Liver (tissue), 8 donors: ENCODE measurements at regions not wholly inside any gene's neighbourhood (a gene's known extent, or its start where the extent isn't known, plus 50 kb on each side); places are given as distances from the start of the nearest gene placed in this dataset.

Experiments
- DNase-seq: peaks from one replicate; pipeline ENCODE4 v3.0.0-alpha.2; 2017; ENCODE audit warnings: low spot score
- H3K27ac ChIP-seq, 2 donors: one replicate each; pipeline ENCODE4 v1.7.0; 2013; ENCODE audit warnings: inconsistent platforms in 2 of 2, low read length in 2 of 2, control low read depth in 1 of 2, low read depth in 1 of 2, mild to moderate bottlenecking in 1 of 2
- H3K27me3 ChIP-seq, 4 donors: one replicate each; pipeline versions ENCODE4 v1.6.1 to v1.7.0; 2013; ENCODE audit warnings: low read length in 3 of 4, inconsistent platforms in 1 of 4, mild to moderate bottlenecking in 1 of 4, moderate library complexity in 1 of 4; ENCODE audit not compliant: control insufficient read depth in 4 of 4, insufficient read depth in 4 of 4
- H3K36me3 ChIP-seq, 4 donors: one replicate each; pipeline versions ENCODE4 v1.6.1 to v1.7.0; 2013; ENCODE audit warnings: low read length in 3 of 4, mild to moderate bottlenecking in 3 of 4, low read depth in 1 of 4, moderate library complexity in 1 of 4; ENCODE audit not compliant: control insufficient read depth in 4 of 4, insufficient read depth in 3 of 4
- H3K4me1 ChIP-seq, 4 donors: one replicate each; pipeline versions ENCODE4 v1.6.1 to v1.7.0; 2013; ENCODE audit warnings: low read length in 3 of 4, mild to moderate bottlenecking in 3 of 4, moderate library complexity in 1 of 4; ENCODE audit not compliant: control insufficient read depth in 4 of 4, insufficient read depth in 4 of 4
- H3K4me3 ChIP-seq, 3 donors: one replicate each; pipeline versions ENCODE4 v1.6.1 to v1.7.0; 2013; ENCODE audit warnings: low read length in 3 of 3, control low read depth in 1 of 3, low read depth in 1 of 3, mild to moderate bottlenecking in 1 of 3
- H3K9ac ChIP-seq, 2 donors: one replicate each; pipeline ENCODE4 v1.7.0; 2013; ENCODE audit warnings: low read length in 2 of 2, mild to moderate bottlenecking in 2 of 2, moderate library complexity in 2 of 2, control low read depth in 1 of 2, low read depth in 1 of 2
- H3K9me3 ChIP-seq, 4 donors: one replicate each; pipeline versions ENCODE4 v1.6.1 to v1.7.0; 2013; ENCODE audit warnings: low read length in 3 of 4; ENCODE audit not compliant: control insufficient read depth in 4 of 4
- CTCF ChIP-seq: fragments of 150-350 bp; IDR thresholded peaks from 2 replicates; pipeline ENCODE4 v1.5.1; 2017; ENCODE audit warnings: improper control_type of control experiment, low read depth, low read length; ENCODE audit not compliant: missing input control
- EGR1 ChIP-seq, 2 donors: IDR thresholded peaks; 2 replicates each; pipeline ENCODE4 v1.6.1; 2016 to 2018; ENCODE audit warnings: antibody characterized with exemption in 2 of 2, low read depth in 2 of 2
- FOXA1 ChIP-seq: IDR thresholded peaks from 2 replicates; pipeline ENCODE4 v1.6.1; 2016; ENCODE audit warnings: antibody characterized with exemption
- FOXA2 ChIP-seq: IDR thresholded peaks from 2 replicates; pipeline ENCODE4 v1.6.1; 2016; ENCODE audit warnings: antibody characterized with exemption
- GABPA ChIP-seq, 2 donors: IDR thresholded peaks in 1 of 2; conservative IDR thresholded peaks in 1 of 2; 2 replicates each; pipeline ENCODE4 v1.6.1; 2016; ENCODE audit warnings: antibody characterized with exemption in 2 of 2, mild to moderate bottlenecking in 1 of 2, moderate library complexity in 1 of 2
- HNF4A ChIP-seq, 2 donors: conservative IDR thresholded peaks; 2 replicates each; pipeline ENCODE4 v1.6.1; 2016; ENCODE audit warnings: antibody characterized with exemption in 2 of 2, mild to moderate bottlenecking in 2 of 2
- HNF4G ChIP-seq: IDR thresholded peaks from 2 replicates; pipeline ENCODE4 v1.6.1; 2016; ENCODE audit warnings: antibody characterized with exemption
- JUND ChIP-seq, 2 donors: IDR thresholded peaks; 2 replicates each; pipeline ENCODE4 v1.6.1; 2016; ENCODE audit warnings: antibody characterized with exemption in 2 of 2
- MAX ChIP-seq: IDR thresholded peaks from 2 replicates; pipeline ENCODE4 v1.6.1; 2016; ENCODE audit warnings: antibody characterized with exemption
- NR2F2 ChIP-seq: IDR thresholded peaks from 2 replicates; pipeline ENCODE4 v1.6.1; 2016; ENCODE audit warnings: antibody characterized with exemption
- RAD21 ChIP-seq, 2 donors: IDR thresholded peaks; 2 replicates each; pipeline ENCODE4 v1.6.1; 2016; ENCODE audit warnings: antibody characterized with exemption in 2 of 2, mild to moderate bottlenecking in 2 of 2
- REST ChIP-seq: IDR thresholded peaks from 2 replicates; pipeline ENCODE4 v1.6.1; 2016; ENCODE audit warnings: antibody characterized with exemption, mild to moderate bottlenecking
- RXRA ChIP-seq, 2 donors: IDR thresholded peaks; 2 replicates each; pipeline ENCODE4 v1.6.1; 2017 to 2018; ENCODE audit warnings: antibody characterized with exemption in 2 of 2, mild to moderate bottlenecking in 1 of 2
- SP1 ChIP-seq: IDR thresholded peaks from 2 replicates; pipeline ENCODE4 v1.6.1; 2018; ENCODE audit warnings: antibody characterized with exemption, mild to moderate bottlenecking
- TAF1 ChIP-seq: conservative IDR thresholded peaks from 2 replicates; pipeline ENCODE4 v1.6.1; 2016; ENCODE audit warnings: antibody characterized with exemption, mild to moderate bottlenecking
- YY1 ChIP-seq: IDR thresholded peaks from 2 replicates; pipeline ENCODE4 v1.6.1; 2016; ENCODE audit warnings: antibody characterized with exemption, mild to moderate bottlenecking
- ZBTB33 ChIP-seq: IDR thresholded peaks from 2 replicates; pipeline ENCODE4 v1.6.1; 2016; ENCODE audit warnings: antibody characterized with exemption
- WGBS: extraction: QIAGEN DNeasy Blood & Tissue Kit; methylation state at CpG from one replicate; pipeline ENCODE4 v1.1.7; 2013; 5-methylcytosine and 5-hydroxymethylcytosine counted together
- TF ChIP-seq, protein P1 (sequence below): IDR thresholded peaks from 2 replicates; pipeline ENCODE4 v1.6.1; 2016; ENCODE audit warnings: antibody characterized with exemption
- donor health status: healthy.
- donor health status: healthy.
- donor health status: healthy.
- donor health status: healthy.
- donor health status: healthy.

DNA sequence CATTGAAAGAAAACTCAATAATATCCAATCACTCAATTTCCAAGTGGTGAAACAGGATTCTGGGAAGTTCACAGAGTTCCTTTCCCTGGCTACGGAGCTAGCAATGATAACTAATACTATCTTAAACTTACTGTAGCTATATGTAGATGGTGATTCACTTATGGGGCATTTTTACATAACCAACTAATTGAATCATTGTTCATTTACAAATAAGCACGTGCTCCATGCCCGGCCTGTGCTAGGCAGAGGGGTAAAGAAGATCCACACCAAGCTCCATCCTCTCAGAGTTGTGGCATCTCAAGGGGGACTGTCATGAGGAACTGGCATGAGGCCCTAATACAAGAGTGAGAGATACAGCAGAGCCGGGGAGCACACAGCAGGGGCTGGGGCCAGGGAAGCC, 176.3 kb downstream of the ANKRD30B start:
- no peak for DNase-seq
- Histone ChIP-seq H3K4me3 (no peak overlapping the region), H3K27me3 (no peaks in the 10 kb centered on the region), H3K9ac (no peak overlapping the region), H3K36me3 (no peaks in the 10 kb centered on the region), H3K4me1 (peaks cover 0 to 22% (median 10%) of the 10 kb centered on the region in 4 donors), H3K9me3 (no peaks in the 10 kb centered on the region), H3K27ac (no peak overlapping the region)
- WGBS, result 94% methylated on average over 4 of the region's 4 CpGs
- TF ChIP-seq FOXA2 (no peak), YY1 (no peak), HNF4A (conservative IDR thresholded peaks at IDR 0.05) (no peak), RXRA (IDR thresholded peaks at IDR 0.05) (no peak), RAD21 (IDR thresholded peaks at IDR 0.05) (no peak), ZBTB33 (no peak), SP1 (no peak), GABPA (IDR thresholded peaks at IDR 0.05 in 1 of 2, conservative IDR thresholded peaks at IDR 0.05 in 1 of 2) (no peak), MAX (no peak), TAF1 (no peak), NR2F2 (no peak), JUND (IDR thresholded peaks at IDR 0.05) (no peak), EGR1 (IDR thresholded peaks at IDR 0.05; ENCODE audit: low read depth in 2 of 2) (no peak), REST (no peak), CTCF (no peak), HNF4G (no peak), FOXA1 (no peak)
- TF ChIP-seq, protein P1, sequence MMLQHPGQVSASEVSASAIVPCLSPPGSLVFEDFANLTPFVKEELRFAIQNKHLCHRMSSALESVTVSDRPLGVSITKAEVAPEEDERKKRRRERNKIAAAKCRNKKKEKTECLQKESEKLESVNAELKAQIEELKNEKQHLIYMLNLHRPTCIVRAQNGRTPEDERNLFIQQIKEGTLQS, result no peak
